Left renal cortex interstitium (tissue), 4 donors: ENCODE measurements at regions not wholly inside any gene's neighbourhood (a gene's known extent, or its start where the extent isn't known, plus 50 kb on each side); places are given as distances from the start of the nearest gene placed in this dataset.

ENCODE experiments used
- DNase-seq, 4 donors: peaks; one replicate each; pipeline ENCODE4 v3.0.0-alpha.2; 2013; ENCODE audit warnings: low read depth in 4 of 4, low spot score in 2 of 4, missing footprints in 1 of 4

DNA sequence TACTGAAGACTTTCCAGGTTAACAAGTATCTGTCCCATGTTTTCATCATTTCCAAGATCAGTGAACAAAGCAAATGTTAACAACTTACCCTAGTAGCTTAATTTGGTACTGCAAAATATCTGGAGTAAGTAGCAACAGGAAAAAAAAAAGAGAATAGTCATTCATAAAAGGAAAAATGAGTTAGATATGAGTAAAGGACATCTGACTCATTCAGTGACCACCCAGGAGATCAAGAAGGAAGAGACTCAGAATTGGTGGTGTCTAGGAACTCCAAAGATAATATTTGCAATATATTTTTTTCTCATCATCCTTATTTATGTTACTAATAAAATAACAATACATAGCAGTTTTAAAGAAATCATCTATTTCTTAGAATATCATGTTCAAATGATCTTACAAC, 253.8 kb upstream of the COL8A1 start:
- no peak for DNase-seq

GRCh38 chr3:99376926-99377325, 261.5 kb upstream of the COL8A1 start:
- DNase-seq = no peak

DNA sequence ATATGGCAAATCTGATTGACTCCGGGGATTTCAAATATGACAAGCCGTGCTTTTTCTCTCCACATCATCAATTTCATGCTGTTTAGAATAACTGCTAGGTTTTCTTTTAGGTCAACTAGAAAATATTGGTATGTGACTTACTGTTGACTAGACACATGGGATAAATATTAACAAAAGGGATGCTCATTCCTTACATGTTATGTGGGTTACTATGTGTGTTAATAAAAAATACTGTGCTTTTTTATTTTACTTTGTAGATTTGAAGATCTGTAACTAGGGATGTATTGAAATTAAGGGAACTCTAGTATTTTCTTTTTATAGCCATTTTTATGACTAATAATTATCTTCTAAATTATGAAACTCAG, 264.6 kb upstream of the COL8A1 start:
- no peak for DNase-seq

DNA sequence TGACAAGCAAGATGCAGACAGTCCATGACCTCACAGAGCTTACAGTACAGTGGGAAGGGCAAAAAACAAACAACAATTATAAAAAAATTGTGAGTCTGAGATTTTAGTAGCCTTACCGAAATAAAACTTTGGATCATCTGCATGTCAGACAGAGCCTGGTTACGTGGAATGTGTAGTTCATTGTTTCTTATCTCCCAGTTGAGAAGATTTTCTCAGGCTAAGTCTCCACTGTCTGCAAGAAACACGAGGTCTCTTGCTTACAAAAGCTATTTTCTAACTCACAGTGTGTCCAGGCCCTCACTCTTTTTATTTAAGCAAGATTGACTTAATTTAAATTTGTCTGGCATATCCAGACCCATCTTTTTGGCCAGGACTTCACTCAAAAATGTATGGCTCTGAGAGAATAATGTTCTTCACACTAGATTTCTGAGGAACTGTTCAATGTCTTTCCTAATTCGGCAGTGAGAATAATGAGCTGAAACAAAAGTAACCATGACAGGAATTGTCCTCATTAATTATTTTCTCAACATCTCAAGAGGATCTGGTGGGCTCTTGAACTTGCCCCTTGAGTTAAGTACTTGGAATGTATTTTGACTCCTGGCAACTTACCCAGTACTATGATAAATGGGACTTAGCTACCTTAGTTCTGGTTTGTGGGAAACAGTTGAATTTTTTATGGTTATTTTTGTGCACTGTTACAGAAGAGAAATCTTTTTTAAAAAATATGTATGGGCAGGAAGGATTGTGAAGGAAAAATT, 265.1 kb upstream of the COL8A1 start:
- DNase-seq = no peak

- no peak for DNase-seq
These were observed 271.5 kb upstream of the COL8A1 start for GRCh38 chr3:99366663-99367429.

GRCh38 chr3:99365979-99366378, 272.4 kb upstream of the COL8A1 start:
- no peak for DNase-seq

DNA sequence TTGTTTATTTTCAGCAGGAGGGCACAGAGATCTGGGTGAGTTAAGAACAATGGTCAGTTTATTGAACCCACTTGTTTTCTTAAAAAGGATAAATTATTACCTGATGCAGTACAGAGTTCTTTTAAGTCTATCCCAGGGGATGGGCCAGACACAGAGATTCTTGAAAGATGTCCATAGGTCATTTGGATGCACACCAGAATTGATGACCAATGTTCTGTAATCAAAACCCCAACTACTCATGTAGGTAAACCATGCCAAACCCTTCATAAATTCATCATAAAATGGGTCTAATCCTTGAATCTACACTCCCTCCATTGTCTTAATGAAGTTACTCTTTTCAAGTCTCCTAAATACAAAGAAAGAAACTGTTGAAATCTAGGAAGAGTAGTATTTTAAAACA, 273.0 kb upstream of the COL8A1 start:
- no peak for DNase-seq

DNA sequence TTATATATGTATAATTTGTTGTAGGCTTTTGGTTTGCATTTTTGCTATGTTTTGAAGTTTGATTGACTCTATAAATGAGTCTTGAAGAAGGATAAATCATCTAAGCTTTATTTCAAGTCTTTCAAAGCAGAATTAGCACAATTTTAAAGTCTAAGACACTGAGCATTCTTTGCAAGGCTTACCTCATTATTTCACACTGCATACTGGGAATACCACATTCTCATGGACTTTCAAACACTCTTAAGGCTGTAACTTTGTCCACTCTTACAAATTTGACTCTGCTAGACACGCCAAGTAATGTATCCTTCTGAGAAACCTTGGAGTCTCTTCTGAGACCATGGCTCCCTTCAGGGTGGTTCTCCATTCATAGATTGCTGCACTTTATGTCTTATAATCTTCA, 281.3 kb upstream of the COL8A1 start:
- DNase-seq = no peak

GRCh38 chr3:99356696-99357095, 281.7 kb upstream of the COL8A1 start:
- no peak for DNase-seq

- DNase-seq = no peak
These were observed 282.9 kb upstream of the COL8A1 start for GRCh38 chr3:99355465-99355864.

DNA sequence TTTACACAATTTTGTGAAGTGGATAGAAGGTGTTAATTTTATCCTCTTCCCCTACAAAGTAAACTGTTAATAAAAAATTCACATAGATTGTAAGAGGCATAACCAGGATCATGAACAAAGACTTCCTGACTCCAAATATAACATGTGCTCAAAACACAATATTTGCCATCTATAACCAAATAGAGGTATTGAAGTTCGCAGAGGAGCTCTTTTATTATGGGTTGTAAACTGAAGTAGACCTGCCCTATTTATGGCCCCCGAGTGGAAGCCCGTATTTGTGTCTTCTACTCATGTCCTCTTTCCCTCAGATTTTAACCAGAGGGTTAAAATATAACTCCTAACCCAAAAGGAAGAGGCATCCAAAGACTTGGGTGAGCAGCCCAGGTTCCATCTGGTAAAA, 285.6 kb upstream of the COL8A1 start:
- no peak for DNase-seq

DNA sequence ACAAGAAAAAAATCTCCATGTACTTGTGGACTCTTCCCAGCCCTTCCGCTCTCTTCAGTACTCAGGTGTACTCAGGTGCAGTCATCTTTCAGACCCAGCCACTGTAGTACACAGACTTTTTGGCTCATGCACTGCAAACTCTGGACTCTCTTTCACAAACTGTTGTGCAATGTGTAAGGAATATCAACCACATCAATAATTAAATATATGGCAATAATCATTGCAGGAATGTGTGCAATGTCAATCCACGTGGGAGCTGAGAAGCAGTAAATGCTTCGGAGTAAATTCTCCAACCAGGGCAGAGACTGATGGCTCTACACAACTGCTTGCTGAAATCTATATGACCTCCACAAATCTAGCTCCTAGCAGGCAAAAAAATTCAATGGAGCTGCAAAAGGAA, 287.3 kb upstream of the COL8A1 start:
- no peak for DNase-seq

GRCh38 chr3:99348451-99348850, 289.9 kb upstream of the COL8A1 start:
- no peak for DNase-seq

- DNase-seq = no peak
These were observed 294.2 kb upstream of the COL8A1 start for GRCh38 chr3:99344216-99344615.

DNA sequence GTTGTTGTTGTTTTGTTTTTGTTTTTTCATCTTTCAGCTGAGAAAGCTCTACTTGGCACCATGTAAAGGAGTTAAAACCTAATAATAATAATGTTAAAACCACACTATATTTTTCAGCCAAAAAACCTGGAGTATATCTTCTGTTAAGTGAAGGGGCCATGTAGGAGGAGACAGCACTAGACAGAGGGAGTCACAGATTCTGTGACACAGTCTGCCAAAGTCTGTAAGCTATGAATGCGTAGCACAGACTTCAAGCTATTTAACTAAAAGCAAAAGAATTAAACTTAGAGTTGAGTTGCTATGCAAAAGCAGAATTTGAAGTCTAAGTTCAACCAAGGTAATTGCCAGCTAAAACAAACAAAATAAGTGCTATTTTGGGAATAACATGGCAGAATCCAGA, 296.0 kb upstream of the COL8A1 start:
- DNase-seq = no peak

DNA sequence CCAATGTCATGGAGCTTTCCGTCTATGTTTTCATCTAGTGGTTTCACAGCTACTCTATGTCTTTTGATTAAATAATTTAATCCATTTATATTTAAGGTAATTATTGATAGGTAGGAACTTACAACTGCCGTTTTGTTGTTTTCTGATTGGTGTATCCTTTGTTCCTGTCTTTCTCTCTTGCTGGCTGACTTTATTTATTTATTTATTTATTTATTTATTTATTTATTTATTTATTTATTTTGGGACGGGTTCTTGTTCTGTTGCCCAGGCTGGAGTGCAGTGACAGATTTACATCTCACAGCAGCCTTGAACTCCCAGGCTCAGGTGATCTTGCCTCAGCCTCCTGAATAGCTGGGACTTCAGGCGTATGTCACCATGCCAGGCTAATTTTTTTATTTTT, 299.2 kb upstream of the COL8A1 start:
- DNase-seq = no peak

- no peak for DNase-seq
These were observed 305.7 kb upstream of the COL8A1 start for GRCh38 chr3:99332718-99333117.

DNA sequence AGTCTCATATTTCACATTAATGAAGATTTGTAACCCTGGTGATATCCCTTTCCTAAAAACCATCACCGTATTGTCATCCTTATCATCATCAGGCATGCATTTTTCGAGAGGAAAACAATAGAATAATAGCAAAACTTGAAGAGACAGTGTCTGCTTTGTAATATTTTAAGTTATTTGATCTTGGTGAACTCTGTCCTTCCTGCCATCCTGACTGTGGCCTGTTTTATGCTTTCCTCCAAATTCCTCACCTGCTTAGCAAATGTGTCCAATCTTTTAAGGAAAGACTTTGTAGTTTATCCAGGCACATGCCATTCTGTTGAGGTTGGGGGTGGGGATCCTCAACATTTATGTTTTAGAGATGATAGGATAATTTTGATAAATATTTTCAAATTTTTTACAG, 306.1 kb upstream of the COL8A1 start:
- DNase-seq = no peak

DNA sequence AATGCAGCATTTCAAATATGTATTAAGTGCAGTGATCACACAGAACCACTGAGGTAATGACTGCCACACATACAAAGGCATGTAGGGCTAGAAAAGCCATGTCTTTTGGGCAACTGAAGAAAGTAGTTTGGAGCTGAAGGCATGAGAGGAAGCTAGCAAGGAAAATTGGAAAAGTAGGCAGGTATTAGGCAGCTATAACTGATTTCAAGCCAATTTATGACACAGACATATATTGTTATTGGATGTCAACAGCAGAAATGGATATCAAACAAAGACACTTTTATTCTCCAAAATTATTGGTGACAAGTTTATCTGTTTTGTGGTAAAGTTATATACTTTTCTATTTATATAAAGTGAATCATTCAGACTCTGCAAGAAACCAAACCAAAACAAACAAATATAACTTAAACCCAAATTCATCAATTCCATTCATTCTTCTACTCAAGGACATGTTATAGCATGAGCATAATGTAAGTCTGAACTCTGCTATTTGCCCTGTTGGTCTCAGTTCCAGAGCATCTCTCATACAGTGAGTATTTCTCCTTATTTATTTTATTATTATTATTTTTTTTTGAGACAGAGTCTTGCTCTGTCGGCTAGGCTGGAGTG, 307.4 kb upstream of the COL8A1 start:
- DNase-seq = no peak

DNA sequence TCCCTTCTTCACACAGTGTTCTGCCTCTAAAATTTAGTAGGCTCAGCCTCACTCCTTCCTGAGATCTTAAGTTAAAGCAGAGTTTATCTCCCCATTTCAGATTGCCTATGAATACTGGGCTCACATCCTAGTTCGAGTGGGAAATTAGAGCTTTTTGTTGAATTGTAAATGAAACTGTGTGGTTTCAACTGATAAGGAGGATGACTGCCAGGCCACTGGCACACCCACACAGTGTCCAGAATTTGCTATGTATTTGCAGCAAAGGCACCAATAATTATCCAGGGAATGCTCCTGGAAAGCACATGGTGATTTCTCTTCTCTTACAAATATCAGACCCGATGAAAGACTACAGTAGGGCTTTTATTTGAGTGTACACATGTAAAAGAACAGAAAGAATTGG, 308.1 kb upstream of the COL8A1 start:
- DNase-seq = no peak

DNA sequence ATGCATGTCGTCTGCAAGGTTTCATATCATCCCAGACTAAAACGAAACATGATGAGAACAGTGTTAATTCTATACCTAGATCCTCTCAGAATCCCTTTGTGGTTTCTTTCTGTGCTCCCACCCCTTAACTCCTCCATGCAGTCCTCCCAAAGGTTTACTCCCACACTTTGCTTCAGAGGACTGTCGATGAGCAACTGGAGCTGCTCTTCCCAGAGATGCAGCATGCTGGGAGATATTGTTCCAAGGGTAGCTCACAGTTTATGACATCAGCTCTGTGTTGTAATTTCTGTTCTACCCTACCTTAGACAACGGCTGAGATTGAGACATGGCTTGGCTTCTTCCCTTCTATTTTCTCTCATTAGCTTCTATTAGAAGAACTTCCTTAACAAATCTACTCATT, 313.0 kb upstream of the COL8A1 start:
- no peak for DNase-seq

DNA sequence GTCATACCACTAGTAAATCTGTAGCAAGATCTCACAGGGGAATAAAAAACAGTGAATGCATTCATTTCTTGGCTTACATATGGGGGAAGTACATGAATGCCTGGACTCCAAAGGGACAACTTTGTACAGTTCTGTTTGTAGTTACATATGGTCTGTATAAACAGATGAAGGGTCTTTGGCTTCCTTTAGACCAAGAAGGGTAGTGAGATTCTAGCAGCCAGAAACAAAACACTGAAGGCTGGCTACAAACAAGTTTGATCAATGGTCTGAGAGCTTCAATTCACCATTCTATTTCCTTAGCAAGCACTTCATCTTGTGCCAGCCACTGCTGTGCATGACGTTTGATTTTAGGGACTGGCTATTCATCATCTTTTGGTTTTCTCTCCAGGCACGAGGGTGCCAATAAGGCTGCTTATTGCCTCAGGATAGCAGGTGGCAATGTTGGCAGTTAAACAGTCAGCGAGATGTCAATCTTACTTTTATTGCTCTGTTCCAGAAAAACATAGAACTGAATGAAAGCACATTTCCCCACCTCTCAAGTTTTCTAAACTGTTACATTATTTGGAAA, 313.7 kb upstream of the COL8A1 start:
- no peak for DNase-seq
